Sciatic nerve (tissue), 2 donors: ENCODE measurements at regions not wholly inside any gene's neighbourhood (a gene's known extent, or its start where the extent isn't known, plus 50 kb on each side); places are given as distances from the start of the nearest gene placed in this dataset.
"Not testable (repeated sequence)": the region's sequence is repeated elsewhere in the genome, so short reads cannot be mapped to it uniquely, and the experiment has no call there.

Source experiments
- ATAC-seq: fragments of 200-7000 bp; cut with Tn5 transposase; one replicate; pipeline ENCODE4 v1.9.1; 2020; ENCODE audit warnings: mild to moderate bottlenecking, moderate library complexity
- DNase-seq: peaks from one replicate; pipeline ENCODE4 v3.0.0-alpha.2; 2020; ENCODE audit warnings: low spot score
- intact Hi-C: fragments of 100-400 bp; cut with DNase I; formaldehyde crosslinking; loops from one replicate; pipeline ENCODE4 v1.14.2; 2022
- donor health status: DM: no; HTN: no; CAD: no.
- donor health status: DM: no; HTN: no; CAD: no.

DNA sequence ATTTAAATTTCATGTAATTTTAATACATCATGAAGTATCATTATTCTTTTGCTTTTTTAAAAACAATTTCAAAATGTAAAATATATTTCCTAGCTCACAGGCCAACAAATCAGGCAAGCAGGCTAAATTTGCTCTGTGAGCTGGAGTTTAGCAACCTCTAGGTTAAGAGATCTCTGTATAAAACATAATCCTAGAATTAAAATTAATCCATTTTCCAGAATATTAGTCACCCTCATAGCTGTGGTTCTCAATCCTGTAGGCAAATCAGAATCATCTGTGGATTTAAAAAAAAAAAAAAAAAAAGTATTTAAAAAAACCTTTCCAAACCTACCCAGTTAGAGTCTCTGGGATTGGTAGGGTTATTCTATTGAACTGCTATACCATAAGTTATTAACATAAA, 209.7 kb downstream of the MINAR1 start:
- intact Hi-C loops, result no loop called here
- no peak for DNase-seq
- ATAC-seq, result no peak

DNA sequence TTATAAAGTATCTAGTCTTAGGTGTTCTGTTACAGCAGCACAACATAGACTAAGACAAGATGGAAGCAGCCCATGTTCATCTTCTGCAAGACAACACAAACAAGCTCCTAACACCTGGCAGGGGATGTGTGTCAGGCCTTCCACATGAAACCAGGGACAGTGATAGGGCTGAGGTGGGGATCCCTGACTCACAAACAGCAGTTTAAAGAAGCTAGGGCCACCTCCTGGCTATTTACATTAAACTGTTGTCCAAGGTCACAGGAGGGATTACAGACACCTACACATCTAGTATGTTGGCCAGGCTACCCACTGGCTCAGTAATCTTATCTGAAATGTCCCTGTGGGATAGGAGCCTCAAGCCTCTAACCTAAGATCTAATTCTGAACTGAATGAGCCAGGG, 211.3 kb downstream of the MINAR1 start:
- no peak for ATAC-seq
- no peak for DNase-seq
- intact Hi-C loops, result no loop called here

DNA sequence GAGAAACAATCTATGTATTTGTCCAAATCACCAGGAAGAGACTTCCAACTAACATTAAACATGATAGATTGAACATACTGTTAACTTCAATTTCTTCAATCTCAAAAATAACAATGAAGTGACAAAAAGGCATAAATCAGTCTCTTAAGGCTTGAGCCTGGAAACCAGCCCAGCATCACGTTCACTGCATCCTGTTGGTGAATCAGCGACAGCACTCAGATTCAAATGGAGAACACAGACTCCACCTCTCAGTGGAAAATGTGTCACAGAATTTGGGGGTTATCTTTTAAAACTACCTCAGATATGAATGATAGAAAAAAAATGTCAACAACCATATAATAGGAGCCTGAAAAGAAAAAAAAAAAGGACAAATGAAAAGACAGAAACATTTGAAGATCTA, 212.0 kb downstream of the MINAR1 start:
- DNase-seq (no peak), ATAC-seq (no peak)
- intact Hi-C loops, result no loop called here

DNA sequence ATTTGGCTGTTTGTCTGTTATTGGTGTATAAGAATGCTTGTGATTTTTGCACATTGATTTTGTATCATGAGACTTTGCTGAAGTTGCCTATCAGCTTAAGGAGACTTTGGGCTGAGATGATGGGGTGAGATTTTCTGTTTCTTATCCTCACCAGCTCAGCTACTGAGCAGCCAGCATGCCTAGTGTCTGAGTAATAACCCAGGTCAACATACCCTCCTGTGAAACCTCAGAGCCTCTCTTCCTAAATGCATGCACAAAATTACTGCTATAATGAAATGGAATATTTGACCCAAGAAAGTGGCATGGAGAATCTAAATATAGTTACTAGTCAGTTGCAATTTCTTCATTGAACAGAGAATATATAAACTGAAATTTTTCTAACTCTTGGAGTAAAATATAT, 220.8 kb downstream of the MINAR1 start:
- DNase-seq, intact Hi-C loops, ATAC-seq: not testable (repeated sequence)

DNA sequence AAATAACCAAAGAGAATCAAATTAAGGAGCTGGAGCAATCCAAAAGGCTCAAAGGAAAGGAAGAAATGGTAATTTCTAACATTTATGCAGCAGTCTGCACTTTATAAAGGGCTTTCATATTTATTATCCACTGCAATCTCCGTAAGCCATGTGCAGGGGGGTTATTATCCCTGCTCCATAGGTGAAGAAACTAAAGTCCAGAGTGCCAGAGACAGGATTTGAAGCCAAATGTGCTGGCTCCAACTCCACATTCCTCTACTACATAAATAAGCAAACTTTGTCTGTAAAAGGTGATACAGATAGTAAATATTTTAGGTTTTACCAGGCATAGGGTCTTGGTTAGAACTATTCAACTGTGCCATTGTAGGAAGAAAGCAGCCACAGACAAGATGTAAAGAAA, 221.4 kb downstream of the MINAR1 start:
- DNase-seq (no peak), ATAC-seq (no peak)
- intact Hi-C loops, result no loop called here

DNA sequence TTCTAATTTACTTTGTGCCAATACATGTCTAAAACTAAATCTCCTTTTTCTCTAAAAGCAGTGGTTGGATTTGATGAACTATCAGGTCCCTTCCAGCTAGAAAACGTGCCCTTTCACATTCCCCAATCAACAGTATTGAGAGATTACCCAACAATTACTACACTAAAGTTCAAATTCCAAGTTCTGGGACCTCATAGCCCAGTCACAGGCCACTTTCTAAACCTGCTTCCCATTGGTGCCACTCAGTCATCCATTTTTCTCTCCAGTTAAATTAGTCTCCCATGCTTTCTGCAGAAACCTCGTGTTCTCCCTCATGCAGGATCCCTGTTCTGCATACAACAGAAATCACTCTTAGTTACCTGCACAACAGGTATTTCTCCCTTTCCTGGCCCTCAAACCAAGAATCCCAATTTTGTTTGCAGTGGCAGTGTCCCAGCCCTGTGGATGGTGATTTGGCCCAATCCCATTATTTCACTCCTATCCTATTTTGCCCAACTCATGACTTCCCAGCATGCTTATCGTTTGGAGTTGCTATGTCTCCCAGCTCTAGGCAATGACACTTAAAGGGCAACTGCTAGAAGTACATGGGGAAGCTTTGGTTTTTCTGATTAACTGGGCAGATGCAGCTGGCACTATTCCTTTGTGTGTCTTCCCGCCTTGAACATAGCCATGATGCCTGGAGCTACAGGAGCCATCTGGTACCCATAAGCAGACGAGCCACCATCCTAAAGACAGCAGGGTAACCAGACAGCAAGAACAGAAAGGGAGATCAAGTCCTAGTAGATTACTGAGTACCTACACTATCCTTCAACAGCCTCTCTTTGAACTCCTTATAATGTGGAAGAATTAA, 224.2 kb downstream of the MINAR1 start:
- ATAC-seq, result no peak
- DNase-seq, result no peak
- intact Hi-C loops, result no loop called here

DNA sequence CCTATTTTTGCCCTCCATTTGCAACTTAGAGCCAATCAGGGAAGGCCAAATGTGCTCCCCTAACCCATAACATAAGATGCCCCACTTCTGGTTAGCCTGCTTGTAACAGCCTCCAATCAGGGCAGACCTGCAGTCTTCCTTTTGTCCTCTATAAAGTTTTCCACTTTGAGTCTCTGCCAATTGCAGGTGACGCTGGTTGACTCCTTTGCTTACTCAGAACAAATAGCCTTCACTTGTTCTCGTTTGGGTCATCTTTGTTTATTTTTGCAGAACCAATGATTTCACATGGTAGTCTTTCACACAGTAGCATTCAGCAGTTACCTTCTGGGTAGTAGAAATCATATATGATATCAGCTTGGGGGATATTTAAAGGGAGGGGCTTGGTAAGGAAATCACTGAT, 225.6 kb downstream of the MINAR1 start:
- no peak for ATAC-seq

DNA sequence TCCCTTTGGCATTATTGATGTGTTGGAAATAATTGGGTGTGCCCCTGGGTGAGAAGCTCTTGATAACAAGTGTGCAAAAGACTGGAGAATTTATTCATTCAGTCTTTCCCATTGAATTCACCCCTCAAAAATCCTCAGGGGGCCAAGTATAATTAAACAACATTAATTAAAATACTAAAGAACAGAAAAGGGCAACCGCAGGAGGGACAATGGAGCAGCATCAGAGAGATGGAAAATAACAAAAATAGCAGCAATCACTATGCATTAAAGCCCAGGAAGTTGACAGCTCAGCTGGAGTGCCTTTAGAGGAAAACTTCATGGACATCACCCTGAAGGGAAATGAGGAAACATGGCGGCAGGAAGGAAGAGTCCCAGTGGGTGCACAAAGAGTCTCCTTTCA, 227.6 kb downstream of the MINAR1 start:
- intact Hi-C loops, result no loop called here
- no peak for ATAC-seq
- no peak for DNase-seq

More for the DNA sequence above, 225.6 kb downstream of the MINAR1 start:
- intact Hi-C loops, result no loop called here
- DNase-seq, result no peak

DNA sequence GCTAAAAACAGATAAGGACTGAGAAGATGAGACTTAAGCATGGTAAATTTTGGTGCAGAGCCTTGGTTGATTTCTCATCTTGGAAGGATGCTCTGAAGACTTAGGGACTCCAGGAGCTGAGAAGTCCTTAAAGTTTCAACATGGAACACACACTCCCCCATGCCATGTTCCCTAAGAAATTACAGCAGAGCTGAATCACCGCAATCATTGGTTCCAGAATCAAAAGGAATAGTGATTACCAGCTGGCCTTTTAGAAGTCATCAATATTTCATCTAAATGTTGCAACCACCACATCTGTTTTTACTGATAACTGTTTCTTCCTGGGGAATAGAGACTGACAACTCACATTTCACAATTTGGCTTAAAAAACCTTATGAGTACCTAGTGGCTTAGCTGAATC, 229.3 kb downstream of the MINAR1 start:
- intact Hi-C loops, result no loop called here
- ATAC-seq, result no peak
- DNase-seq, result no peak

DNA sequence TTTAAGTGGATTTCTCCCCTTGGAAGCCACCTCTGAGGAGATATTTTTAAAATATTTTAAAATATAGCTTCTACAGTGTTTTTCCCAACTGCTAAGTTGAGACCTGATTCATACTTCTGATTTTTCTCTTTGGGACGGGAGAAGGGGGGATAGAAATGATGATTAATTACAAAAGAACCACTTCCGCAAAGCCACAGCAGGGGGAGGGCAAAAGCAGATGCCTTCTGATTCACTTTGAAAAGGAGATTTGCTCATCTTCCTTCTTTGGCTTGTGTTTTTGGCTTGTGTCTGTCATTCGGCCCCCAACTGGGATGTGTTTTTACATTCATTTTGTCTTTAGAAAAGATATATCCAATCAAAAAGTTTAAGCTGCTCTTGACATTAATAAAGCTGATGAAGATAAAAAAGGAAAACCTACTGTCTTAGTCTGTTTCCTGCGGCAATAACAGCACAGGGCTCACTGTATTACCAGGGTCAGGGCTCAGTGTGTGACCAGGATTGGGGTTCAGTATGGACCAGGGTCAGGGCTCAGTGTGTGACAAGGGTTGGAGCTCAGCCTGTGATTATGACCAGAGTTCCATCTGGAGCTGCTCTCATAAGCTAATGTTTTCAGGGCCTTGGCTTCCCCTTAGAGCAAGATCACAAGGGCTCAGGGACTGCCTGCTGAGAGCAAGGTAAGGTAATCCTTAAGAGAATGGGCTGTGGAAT, 223.2 kb downstream of the MTHFS start:
- DNase-seq (no peak), ATAC-seq (no peak)
- intact Hi-C loops, result no loop called here

DNA sequence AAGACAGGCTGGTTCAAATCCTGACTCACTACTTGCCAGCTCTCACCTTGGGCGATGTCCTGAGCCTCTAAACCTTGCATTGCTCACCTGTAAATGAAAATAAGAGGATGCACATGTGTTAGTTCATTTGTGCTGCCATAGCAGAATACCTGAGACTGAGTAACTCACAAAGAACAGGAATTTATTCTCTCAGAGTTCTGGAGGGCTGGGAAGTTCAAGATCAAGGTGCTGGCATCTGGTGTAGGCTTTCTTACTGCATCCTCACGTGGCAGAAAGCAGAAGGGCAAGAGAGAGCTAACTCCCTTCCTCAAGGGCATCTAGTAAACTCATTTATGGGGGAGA, 222.7 kb downstream of the MTHFS start:
- ATAC-seq, result no peak
- no peak for DNase-seq
- intact Hi-C loops, result no loop called here

DNA sequence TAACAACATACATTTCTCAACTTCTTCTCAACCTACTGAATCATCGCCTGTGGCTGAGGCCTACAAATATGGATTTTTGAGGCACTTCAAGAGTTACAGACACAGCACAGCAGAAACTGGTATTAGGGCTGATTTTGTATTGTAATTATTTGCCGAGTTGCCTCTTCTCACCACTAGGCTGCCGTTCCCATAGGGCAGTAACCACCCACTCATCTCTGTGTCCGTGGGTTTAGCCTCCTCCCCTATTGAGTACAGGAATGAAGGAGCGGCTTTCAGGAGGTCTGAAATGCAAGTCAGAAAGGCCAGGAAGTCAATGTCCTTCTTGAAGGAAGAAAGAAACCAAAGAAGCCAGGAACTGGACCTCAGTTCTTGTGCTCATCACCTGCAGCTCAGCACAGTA, 220.8 kb downstream of the MTHFS start:
- no peak for ATAC-seq
- intact Hi-C loops, result no loop called here
- DNase-seq, result no peak

DNA sequence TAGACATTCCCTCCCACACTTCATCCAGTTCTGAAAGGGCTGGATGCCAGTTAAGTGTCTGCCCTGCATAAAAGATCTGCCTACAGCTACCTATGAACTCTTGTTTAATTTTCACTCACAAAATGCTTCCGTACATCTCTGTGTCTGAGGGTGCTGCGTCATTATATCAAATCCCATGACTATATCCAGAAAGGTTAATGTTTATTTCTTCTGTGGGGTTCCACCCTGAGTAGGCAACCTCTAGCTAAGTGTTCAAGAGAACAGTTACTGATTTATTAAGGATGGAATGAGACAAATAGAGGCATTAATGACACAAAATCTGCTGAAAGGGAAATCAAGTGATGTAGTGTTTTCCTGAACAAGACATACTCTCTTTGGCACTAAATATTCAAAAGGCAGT, 220.2 kb downstream of the MTHFS start:
- no peak for ATAC-seq
- intact Hi-C loops, result no loop called here
- DNase-seq, result no peak

DNA sequence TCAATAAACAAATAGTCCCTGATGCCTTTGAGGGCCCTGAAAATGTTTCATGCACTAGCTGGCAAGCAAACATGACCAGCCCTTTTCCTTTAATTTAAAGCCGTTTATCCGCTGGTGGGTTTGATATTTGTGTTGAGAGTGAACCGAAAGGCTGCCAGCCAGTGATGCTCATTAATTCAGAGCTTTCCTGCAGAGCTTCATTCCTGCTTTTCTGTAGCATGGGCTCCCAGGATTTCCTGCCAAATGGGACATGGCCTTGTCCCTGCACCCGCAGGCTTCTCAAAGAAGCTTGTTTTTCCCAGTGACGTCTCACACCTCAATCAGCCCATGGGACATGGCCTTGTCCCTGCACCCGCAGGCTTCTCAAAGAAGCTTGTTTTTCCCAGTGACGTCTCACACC, 219.6 kb downstream of the MTHFS start:
- intact Hi-C loops, result no loop called here
- no peak for ATAC-seq
- no peak for DNase-seq

DNA sequence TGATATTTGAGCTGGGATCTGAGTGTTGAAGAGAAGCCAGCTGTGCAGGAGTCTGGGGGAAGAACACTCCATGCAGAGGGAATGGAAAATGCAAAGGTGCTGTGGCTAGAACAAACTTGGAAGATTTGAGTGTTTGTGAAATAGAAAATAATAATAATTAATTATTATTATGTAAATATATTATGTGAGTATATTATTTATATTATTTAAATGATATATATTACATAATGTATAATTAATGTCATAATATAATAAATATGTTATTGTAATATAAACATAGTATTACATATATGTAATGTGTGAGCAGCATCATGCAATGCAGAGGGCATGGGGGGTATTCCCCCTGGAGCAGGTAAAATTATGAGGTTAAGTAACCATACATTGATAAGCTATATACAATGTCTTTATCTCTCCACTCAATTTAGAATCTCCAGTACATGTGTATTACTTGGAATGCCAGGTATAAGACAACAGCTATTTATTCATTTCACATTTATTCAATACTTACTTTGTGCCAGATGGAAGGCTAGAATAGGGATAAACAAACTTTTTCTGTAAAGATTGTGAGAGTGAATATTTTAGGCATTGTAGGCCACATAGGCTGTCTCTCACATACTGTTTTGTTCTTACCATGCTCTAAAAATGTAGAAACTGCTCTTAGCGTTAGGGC, 218.6 kb downstream of the MTHFS start:
- ATAC-seq (no peak), DNase-seq (no peak)
- intact Hi-C loops, result loop anchor here (2.0 kb wide), 1 partner anchor 21 kb away; no protein-coding TSS in a partner anchor

DNA sequence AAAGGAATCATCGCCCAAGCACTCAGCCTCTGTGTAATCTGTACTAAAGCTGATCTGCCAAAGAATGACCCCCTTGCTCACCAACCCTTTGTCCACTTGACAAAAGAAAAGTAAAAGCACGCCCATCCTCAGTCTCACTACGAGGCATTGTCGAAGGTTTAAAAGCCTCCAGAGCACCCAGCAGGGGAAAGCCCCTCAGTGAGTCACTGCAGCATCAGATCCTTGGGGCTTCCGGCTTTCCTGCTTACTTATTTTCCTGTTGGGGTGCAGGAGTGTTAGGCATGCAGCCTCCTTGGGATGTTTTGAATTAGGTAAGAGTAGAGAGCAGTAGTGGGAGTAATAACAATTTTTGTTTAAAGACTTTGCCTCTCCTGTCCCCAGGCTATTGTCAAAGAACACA, 216.1 kb downstream of the MTHFS start:
- intact Hi-C loops, result no loop called here
- ATAC-seq, result no peak

DNA sequence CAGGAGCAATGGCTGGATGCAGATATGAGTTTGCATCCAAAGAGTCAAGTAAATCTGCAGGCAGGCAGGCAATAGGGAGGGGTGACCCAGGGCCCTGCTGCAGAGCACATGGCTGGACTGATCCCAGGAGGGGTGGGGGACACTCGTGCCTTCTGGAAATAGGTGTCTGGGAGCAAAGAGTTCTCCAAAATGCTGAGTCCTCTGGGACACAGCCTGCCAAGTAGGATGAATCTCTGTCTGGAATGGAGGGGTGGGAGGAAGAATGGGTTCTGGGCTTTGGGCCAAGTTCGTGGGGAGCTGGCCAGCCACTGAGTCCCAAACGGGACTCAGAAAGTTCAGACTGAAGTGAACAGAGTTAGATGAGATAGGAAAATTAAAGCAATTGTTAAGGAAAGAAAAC, 214.5 kb downstream of the MTHFS start:
- peak; percentile 70 for ATAC-seq
- DNase-seq, result peak; percentile 69

More for the DNA sequence above, 216.1 kb downstream of the MTHFS start:
- DNase-seq, result no peak

DNA sequence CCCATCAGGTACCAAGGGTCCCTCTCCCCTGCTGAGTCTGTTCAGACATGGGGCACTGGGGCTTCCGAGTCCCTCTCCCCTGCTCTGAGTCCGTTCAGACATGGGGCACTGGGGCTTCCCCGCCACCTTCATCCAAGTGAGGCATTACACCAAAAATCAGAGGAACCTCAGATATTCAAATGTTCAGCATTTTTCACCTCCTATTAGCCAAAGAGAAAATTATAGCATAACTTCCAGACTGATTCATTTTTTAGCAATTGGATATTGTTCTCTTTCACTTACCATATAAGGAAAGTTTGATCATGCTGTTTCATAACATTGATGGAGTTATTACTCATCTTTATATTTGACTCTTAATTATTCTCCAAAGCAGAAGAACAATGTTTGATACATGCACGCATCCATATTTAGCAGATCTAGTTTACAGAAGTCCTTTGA, 213.9 kb downstream of the MTHFS start:
- no peak for ATAC-seq
- intact Hi-C loops, result no loop called here

More for the DNA sequence above, 214.5 kb downstream of the MTHFS start:
- intact Hi-C loops, result no loop called here

DNA sequence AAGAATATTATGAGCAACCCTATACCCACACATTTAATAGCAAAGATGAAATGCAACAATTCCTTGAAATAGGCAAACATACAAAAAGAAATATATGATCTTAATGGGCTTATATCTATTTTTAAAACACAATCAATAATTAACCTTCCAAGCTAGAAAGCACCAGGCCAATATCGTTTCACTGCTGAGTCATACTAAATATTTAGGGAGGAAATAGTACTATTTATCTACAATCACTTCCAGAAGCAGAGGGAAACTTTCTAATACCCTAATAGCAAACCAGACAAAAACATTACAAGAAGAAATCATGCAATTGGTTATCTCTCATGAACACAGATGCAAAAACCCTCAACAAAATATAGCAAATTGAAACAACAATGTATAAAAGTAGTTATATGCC, 207.8 kb downstream of the MTHFS start:
- DNase-seq (no peak), ATAC-seq (no peak)
- intact Hi-C loops, result no loop called here

More for the DNA sequence above, 213.9 kb downstream of the MTHFS start:
- no peak for DNase-seq

DNA sequence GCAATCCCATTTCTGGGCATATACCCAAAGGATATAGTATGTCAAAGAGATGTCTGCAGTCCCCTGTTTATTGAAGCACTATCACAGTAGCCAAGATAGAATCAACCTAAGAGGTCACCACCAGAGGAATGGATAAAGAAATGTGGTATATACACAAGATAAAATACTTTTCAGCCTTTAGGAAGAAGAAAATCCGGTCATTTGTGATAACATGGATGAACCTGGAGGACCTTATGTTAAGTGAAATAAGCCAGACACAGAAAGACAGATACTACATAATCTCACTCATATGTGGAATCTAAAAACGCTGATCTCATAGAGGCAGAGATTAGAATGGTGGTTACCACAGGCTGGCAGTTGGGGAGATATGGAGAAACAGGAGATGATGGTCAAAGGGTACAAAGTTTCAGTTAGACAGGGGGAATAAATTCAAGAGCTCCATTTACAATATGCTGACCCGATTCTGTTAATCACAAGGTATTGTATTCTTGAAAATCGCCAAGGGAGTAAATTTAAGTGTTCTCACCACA, 195.8 kb downstream of the MTHFS start:
- DNase-seq (no peak), ATAC-seq (no peak)
- intact Hi-C loops, result no loop called here
